ENCODE measurements at regions not wholly inside any gene's neighbourhood (a gene's known extent, or its start where the extent isn't known, plus 50 kb on each side); places are given as distances from the start of the nearest gene placed in this dataset.

DNA sequence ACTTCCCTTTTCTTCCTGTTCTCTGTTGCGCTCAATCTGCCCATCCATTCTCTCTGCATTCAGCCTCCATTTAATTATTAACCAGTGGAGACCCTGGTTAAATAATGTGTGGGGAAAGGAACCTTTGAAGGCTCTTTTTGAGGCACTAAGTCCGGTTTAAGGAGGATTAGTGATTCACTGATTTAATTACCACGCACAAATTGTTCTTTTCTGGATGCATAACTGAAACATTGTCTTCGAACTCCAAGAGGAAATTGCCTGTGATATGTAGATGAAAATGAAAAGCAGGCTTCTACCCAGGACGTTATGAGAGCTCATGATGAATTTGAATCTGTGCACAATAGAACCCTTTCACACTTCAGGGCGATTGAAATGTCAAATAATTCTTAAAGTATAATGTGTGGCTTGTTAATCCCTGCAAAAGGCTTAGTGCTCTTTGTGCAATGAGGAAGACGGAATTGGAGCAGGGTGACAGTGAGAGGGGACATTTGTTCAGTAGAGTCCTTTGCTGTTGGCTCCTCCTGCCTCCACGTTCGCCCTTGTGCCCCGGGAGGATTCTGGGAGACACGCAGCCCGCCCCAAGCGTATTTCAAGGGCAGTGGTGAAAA is 51.1 kb upstream of the ZNF236 start:
- no peak for DNase-seq

DNA sequence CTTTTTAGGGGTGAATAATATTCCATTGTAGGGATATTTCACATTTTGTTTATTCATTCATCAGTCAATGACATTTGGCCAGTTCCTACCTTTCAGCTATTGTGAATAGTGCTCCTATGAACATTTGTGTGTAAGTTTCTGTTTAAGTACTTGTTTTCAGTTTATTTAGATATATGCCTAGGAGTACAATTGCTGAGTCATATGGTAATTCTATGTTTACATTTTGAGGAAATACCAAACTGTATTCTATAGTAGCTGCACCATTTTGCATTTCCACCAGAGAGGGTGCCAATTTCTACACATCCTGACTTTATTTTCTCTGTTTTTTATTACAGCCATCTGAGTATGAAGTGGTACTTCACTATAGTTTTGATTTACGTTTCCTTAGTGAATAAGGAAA is 54.4 kb upstream of the ZNF236 start:
- DNase-seq = no peak

DNA sequence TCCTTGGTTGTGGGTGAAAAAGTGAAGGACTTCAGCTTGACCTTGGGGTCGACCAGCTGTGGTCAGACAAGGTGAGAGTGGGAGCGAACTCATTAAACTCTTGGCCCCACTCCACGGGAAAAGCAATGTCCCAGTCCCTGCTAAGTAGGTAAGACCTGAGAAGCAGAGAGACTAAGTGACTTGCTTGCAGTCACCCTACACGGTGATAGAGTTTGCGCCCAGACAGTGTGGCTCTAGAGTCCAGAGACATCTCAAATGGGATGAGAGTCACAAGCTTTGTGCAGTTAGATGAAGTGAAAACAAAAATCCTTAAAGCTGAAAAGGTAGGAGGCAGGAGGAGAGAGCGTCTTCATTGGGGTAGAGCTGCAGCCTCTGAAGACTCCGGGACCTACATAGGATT is 55.9 kb upstream of the ZNF236 start:
- DNase-seq = no peak

DNA sequence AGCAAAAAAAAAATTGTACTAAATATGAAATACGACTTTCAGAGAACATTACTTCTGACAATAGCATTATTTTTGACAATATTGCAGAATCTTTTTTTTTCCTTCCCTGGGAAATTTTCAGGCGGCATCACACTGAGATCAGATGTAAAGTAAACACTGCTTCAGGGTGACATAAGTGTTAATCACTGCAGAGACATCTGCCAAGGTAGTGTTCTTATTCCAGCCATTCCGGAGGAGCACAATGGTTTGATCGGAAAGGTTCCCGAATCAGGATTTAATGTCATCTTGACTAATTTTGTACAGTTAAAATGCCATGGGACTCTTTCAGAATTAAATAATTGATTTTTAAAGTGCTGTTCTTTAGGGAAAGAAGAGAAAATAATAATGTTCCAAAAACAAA is 56.7 kb upstream of the ZNF236 start:
- no peak for DNase-seq

DNA sequence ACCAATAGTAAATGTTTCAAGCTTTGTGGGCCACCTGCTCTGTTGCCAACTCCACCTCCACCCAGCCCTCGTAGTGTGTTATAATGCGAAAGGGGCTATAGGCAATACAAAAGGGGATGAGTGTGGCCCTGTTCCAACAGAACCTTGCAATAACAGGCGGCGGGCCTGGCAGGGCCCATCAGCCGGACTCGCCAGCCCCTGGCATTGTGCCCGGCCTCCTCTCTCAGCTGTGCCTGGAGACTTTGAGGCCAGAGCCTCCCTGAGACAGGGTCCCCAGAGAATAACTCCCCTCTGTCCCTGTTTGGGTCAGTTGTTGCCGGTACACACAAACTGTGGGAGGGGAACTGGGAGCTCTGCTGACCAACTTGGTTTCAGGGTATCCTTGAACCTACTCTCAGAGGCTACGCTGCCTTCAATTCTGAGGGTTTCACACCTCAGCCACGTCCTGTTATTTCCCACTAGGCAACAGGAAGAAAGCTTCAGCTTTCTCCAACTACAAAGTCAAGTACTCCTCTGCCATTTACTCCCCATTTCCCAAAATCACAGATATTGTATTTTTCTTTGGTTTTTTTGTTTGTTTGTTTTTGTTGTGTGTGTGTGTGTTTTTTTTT is 58.0 kb upstream of the ZNF236 start:
- DNase-seq = no peak

DNA sequence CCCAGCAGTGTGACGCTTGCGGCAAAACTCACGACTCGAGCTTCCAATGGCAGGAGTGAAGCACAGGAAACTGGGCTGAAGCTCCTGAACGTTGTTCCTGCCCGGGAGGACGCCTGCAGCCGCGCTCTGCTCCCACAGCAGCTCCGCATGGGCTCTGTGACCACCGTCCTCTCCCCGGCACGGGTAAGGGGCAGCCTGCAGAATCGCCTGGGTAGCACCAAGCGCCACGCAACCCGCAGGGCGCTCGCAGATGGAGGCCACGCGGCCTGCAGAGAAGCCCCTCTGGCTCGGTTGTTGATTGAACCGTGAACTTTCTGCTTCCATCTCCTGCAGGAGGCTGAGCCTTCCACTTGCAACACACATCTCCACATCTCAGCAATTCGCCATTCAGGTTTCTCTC is 63.3 kb upstream of the ZNF236 start:
- DNase-seq = no peak

DNA sequence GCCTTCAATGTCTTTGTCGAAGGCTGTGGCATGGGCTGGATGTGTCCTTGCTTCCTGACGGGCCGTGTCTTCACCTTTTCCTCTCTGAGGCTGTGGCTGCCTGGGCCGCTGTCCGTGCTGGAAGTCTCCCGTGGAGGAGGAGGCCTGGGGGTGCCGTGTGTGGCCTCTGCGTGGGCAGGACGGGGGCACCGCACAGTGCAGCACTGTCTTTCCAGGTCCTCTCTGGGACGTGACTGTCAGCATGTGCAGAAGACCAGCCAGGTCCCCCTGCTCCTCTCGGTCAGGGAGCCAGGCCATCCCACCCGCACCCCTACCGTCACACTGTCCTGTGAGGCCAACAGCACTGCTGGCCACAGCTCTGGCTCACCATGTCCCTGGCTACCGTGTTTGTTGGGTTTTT is 64.4 kb upstream of the ZNF236 start:
- DNase-seq = no peak

DNA sequence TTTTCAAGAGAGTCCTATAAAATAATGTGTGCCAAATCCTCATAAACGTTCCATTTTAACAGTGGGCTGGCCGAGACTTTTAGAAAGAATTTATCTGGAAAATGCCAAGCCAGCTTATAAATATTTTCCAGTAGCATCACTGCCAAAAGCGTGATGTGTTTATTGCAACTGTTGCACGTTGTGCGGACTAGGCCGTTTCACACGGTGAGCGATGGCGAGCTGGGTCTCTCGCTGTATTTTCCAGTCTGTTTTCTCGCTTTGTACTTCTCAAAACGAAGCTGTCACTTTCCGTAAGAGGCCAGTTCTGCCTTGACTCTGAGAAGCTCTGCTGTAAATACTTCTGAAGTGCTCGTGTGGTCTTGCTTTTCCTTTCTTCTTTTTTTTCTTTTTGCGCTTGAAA is 65.0 kb upstream of the ZNF236 start:
- no peak for DNase-seq

DNA sequence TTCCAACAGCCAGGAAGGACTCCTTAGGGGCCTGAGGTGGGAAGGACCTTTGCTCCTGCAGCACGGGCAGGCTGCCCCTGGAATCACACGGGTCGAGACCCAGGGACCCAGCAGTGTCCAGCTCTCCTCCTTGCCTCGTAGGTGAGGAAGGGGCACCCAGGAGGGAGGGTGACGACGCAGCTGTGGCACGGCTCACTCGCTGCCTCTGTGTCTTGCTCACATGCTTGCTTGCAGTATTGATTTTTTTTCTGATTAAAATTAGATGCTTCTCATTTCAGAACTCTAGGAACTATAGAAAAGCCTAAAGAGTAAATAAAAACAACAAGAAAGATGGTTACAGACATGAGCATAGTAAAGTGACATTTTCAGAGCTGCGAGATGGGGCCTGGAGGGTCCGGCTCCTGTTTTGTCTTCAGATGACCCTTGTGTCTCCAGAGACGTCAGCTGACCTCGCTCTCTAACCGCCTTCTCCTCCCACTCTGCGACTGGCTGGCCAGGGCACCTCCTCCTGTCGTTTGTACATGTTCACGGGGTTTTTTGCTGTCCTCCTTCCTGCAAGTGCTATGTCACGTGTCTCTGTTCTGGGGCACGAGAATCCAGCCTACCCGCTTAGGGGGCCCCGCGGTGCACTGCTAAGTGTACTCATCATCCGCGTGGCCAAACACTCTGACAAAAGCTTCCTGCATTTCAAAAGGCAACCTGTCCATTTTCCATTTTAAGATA is 65.7 kb upstream of the ZNF236 start:
- no peak for DNase-seq

DNA sequence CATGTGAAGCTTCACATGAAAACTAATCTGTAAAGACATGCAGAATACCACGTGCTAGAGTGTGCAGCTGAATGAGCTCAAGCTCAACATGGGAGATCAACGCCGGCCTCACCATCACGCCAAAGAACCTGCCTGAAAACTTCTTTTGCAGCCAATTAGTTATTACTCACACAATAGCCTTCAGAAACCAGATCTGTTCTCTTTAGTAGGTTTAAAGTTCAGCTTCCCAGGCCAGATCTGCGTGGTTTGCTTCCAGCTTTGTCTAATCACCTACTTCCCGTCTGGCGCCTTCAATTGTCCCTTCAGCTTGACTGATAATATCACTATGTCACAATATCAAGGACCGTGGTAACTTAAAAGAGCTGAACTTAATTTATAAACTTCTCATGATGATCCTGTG is 68.0 kb upstream of the ZNF236 start:
- no peak for DNase-seq

DNA sequence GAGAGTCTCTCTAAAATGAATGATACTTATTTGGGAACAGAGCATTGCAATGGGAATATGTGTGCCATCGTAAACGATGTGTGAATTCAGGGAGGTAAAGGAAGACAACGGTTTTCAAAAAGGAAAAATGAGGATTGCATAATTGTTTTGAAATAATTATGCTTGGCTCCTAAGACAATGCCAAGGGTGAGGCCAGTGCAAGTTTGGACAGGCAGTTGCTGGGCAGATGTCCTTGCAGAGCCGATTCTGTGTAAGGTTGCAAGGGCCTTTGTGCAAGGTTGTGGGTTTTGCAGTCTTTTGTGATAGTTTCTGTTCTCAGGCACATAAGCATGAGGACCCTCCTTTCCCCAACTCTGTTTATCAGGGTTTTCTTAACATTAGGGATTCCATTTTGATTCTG is 70.0 kb upstream of the ZNF236 start:
- no peak for DNase-seq

DNA sequence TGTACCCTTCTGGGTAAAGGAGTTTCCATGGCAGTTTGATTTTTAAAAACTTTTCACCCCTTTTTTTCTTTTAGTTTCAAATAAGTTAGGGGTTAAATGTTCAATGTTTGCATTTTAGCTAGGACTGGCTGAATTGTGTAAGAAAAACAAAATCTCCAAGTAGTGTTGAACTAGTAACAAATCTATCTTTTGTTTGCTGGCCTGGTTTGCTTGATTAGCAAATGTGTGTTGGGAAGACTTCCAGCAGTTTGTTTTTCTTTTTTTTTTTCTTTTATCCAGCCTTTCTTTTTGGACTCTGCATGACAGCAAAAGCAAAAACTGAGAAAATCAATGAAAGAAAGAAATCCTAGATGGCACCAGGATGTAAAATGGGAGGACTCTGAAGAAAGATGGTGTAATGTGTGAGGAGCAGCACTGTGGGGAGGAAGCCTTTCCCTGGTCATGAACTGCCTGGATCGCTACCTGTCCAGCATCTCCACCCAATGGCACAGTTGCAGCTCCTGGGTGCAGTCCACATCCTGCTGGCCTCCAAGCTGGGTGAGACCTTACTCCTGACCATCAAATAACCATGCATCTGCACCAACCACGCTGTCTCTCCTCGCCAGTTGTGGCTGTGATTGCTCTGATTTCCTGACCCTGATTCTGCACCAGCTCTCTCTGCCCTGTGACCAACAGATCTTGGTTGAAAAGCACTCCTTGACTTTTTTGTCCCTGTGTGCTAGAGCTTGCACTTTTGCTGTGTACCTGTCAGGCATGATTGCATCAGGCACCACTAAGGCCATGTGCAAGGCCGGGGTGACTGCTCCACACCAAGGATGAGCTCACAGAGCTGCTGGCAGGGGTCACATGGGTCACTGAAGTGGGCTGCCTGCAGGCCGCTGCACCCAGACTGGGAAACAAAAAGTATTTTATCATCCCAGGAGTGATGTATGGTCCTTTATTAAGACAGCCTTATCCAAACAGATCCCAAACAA is 71.2 kb upstream of the ZNF236 start:
- DNase-seq = no peak

DNA sequence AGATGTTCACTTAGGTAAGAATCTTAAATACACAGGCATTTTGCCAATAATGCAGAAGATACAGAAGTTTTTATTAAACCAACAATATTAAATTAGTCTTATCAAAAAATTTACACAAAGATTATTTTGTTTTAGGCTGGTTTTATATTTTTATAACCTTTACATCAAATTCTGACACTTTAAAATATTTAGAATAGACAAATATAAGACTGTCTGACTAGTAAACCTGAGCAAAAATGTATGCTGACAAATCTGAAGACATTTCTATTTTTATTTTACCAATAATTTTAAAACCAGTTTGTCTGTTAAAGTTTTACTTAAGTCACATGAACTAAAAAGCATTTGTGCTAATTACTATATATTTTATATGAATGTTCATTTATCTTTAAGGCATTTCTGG is 72.1 kb upstream of the ZNF236 start:
- no peak for DNase-seq

DNA sequence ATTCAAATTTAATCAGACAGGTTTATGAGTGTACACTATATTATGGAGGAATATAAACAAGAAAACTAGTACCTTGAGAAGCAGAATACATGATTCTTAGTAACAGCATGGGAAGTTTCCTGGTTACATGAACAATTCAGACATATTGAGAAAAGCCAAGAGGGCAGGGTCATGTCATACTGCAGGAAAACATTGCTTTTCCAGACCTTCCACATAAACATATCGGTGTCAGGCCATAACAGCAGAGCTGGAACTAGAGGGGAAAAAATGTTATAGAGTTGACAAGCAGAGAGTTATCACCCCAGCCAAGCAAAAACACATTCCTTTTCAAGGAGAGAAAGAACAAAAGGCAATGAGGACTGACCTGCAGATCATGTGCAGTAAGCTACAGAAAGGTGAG is 74.7 kb upstream of the ZNF236 start:
- DNase-seq = no peak

DNA sequence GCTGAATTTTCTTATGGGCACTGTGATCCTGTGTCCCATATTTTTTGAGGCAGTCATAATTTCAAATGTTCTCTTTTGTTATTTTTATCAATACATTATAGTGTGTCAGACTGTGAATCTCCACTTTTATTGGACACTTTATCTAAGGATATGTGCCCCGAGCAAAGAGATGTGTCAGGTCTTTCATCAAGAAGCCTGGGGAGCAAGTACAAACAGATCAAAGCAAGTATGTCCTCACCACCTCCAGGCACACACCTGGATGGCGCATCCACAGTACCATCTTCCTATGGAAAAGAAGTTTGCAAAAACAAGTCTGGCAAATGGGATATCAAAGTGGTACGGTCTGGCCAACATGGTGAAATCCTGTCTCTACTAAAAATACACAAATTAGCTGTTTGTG is 81.0 kb upstream of the ZNF236 start:
- DNase-seq = no peak

DNA sequence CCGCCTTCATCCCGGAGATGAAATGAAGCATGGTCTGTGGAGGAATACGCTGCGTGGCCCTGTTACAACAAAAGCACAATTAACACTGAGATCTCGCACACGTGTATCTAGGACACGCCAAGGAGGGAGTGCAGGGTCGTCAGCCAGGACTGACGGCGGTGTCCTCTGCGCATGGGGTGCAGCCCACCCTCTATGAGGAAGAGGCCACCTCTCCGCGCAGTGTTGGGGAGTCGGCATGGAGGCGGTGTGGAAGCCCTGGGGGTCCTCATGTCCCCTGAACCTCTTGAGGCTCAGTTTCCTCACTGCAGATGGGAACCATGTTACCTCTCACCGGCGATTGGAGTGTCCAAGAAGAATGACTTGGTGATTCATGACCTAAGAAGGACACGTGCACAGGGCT is 86.0 kb upstream of the ZNF236 start:
- no peak for DNase-seq

DNA sequence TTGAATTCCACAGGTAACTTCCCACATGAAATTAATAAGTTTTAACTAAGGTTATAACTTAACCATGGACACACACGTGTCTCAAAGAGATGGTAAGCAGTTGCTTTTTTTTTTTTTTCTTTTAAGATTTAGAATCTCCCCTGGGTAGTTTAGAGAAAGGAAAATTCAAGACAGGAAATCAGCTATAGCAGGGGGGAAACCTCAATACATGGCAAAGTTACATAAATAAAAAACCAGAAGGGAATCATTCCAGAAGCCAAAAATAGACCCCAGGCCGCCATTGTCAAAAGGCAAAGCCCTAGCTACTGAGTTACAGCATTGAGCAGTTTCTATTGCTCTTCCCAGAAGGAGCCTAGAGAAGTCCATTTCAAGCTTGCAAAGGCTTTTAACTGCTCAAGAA is 91.5 kb upstream of the ZNF236 start:
- DNase-seq = no peak

DNA sequence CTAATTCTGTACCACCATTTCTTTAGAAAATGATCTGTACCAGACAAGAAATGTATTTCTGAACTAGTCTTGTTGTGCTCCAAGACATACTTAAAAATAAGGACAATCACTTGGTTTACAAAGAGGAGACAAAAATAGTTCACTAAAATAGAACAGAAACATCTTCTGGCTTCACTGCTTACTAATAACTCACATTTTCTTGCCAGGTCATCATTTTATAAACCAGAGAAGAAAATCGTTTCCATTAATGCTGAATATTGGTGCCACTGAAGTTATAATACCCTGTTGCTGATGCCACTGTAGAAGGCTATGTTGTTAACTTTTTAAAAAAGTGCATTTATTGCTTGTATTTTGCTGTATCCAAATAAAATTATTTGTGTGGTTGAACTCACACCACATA is 94.8 kb upstream of the ZNF236 start:
- no peak for DNase-seq

DNA sequence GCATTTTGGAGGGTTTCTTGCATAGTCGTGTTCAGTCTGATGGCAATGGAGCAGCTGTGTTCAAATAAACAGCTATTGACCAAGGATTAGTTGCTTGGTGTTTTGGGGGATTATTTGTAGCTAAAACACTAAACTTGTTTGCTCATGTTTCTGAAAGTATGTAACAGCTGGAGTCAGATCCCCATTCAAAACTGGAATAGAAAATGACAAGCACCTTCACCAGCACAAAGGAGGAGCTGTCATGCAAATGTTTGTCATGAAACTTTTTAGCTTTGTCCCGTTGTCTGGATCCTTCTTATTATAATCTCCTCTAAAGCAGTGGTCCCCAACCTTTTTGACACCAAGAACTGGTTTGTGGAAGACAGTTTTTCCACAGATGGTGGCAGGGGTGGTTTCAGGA is 96.9 kb upstream of the ZNF236 start:
- DNase-seq = no peak

DNA sequence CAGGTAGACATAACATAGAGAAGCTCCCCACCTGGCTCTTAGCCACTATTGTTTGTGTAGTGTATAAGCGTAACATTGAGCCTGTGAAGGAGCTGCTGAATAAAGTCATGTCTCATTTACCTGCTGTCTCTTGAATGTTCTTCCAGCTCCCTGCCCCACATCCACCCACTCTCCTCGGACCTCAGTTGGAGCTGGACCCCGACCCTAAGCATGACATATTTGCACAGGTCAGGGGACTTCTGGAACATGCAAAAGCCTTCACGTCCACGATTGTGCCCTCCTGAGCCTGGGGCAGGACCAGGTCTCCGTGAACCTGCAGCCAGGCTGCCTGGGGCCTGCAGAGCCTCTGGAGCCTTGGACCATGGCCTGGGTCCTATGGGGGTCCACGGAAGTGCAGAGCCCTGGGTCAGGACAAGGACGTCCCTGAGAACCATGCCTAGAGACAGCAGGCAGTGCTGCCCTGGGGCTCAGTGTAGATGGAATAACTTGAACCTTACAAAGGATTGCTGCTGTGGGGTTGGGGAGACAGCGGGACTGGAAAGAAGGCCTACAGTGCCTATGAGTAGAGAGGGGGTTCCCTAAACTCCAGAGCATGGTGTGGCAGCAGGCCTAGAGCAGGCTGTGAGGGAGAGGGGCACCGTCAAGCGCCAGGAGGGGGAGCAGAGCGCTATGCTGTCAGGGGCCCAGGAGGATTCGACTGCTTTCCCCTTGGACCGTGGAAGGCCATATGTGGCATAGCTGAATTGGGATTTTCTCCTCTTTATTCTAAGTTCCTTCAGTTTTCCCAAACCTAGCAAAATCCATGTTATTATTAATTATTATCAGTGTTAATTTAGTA is 99.9 kb upstream of the ZNF236 start:
- DNase-seq = no peak

DNA sequence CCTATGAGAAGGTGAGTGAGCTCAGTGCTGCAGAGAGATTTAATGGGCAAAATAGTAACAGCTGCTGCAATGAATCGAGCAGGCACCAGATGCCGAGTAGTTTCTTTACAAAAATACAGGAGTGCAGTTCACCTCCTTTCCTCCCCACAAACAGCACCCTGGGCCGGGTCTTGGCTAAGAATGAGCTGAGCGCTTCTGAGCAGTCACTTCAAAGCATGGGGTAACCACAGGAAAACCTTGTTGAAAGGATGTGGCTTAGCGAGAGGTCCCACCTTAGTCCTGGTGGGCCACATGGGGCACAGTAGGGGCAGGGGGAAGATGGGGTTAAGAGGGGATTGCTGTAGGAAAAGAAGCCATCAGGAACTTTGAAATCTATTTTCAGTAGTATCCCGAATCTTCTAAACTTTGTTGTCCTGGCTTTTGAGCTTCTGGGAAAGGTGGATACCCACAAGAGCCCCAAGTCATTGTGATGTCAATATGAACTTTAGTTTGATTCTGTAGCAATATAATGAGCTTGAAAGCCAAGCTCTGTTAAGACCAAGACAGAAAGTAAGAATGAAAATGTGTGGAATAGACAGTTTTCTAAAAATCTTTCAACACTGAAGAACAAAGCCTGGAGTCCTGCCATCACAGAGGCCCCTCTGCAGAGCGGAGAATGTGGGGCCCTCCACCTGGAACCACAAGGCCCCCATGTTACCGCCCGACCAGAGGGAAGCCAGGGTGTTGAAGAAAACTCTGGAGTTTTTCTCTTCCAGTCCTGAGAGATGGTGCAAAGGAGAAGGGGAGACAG is 101.0 kb upstream of the ZNF236 start:
- DNase-seq = no peak
